ENCODE measurements at regions not wholly inside any gene's neighbourhood (a gene's known extent, or its start where the extent isn't known, plus 50 kb on each side); places are given as distances from the start of the nearest gene placed in this dataset.

DNA sequence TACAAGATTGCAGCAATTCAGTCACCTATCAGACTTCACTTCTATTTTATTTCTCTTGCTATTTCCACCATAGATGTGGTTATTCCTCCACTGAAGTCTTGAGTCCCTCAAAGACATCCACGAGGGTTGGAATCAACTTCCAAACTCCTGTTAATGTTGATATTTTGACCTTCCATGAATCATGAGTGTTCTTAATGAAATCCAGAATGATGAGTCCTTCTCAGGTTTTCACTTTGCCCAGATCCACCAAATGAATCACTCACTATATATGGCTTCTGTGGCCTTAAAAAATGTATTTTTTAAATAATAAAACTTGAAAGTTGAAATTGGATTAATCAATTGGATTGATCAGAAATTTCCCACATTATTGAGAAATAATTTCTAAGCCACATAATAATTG is 1821.0 kb downstream of the EFNA5 start:
- in situ Hi-C loops (cut with HindIII; ENCODE audit: low sequenced_read_pairs), result no loop called here
- H3K4me3 ChIP-seq (ENCODE audit: low read depth, low read length), result no peak overlapping the region
- no peak for DNase-seq (ENCODE audit: low read depth)
- TF ChIP-seq, protein P1, sequence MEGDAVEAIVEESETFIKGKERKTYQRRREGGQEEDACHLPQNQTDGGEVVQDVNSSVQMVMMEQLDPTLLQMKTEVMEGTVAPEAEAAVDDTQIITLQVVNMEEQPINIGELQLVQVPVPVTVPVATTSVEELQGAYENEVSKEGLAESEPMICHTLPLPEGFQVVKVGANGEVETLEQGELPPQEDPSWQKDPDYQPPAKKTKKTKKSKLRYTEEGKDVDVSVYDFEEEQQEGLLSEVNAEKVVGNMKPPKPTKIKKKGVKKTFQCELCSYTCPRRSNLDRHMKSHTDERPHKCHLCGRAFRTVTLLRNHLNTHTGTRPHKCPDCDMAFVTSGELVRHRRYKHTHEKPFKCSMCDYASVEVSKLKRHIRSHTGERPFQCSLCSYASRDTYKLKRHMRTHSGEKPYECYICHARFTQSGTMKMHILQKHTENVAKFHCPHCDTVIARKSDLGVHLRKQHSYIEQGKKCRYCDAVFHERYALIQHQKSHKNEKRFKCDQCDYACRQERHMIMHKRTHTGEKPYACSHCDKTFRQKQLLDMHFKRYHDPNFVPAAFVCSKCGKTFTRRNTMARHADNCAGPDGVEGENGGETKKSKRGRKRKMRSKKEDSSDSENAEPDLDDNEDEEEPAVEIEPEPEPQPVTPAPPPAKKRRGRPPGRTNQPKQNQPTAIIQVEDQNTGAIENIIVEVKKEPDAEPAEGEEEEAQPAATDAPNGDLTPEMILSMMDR (IDR thresholded peaks at IDR 0.05; ENCODE audit: low read depth, low read length, missing control alignments), result no peak

DNA sequence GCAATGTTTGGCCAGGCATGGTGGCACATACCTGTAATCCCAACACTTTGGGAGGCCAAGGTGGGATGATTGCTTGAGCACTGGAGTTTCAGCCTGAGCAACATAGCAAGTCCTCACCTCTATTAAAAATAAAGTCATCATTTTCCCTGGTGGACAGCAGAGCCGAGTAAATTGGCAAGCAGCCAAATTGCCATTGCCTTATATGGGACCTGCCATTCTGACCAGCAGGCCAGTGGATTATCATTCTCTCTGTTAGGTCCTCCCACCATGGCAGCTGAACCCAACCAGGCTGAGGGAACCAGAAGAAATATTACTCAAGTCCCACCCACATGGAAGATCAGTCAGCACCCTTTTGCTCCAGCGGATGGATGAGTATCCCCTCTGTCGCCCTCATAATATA is 1829.9 kb downstream of the EFNA5 start:
- TF ChIP-seq, protein P1 (IDR thresholded peaks at IDR 0.05; ENCODE audit: low read depth, low read length, missing control alignments), result no peak
- H3K4me3 ChIP-seq (ENCODE audit: low read depth, low read length), result no peak overlapping the region
- in situ Hi-C loops (cut with HindIII; ENCODE audit: low sequenced_read_pairs), result no loop called here
- no peak for DNase-seq (ENCODE audit: low read depth)

DNA sequence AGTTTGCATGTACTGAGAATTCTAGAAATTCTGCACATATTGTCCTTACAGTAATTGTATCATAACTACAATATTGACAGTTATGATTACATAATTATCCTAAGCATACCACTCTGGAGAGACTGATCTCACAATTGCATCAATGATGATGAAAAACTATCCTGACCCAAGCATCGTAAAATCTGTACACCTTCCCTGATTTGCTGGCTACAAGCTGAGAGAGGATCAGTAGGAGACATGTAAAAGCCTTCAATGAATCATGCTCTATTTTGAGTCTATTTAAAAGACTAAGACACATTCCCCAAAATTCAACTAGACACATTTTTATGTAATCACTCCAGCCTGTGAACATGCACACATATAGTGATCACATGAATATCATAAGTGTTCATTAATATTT is 1833.8 kb downstream of the EFNA5 start:
- TF ChIP-seq, protein P1 (IDR thresholded peaks at IDR 0.05; ENCODE audit: low read depth, low read length, missing control alignments), result no peak
- H3K4me3 ChIP-seq (ENCODE audit: low read depth, low read length), result no peak overlapping the region
- no peak for DNase-seq (ENCODE audit: low read depth)
- in situ Hi-C loops (cut with HindIII; ENCODE audit: low sequenced_read_pairs), result no loop called here

DNA sequence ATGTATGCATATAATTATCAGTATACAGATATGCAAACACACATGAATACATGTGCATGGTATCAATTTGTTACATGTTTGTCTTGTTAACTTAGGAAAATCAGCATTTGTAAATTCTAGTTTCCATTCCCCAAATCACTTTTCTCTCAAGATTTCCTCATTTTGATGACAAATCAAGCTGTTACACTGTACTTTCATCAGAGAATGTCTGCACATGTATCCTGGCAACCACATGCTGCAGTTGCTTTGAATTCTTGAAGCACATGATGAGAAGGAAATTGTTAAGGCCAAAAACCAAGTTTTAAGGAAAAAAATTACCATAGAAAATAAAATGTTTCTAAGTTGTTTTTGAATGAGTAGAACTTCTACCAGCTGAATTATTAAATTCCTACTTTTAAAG is 1834.5 kb downstream of the EFNA5 start:
- TF ChIP-seq, protein P1 (IDR thresholded peaks at IDR 0.05; ENCODE audit: low read depth, low read length, missing control alignments), result no peak
- in situ Hi-C loops (cut with HindIII; ENCODE audit: low sequenced_read_pairs), result no loop called here
- no peak overlapping the region for H3K4me3 ChIP-seq (ENCODE audit: low read depth, low read length)
- DNase-seq (ENCODE audit: low read depth), result no peak

DNA sequence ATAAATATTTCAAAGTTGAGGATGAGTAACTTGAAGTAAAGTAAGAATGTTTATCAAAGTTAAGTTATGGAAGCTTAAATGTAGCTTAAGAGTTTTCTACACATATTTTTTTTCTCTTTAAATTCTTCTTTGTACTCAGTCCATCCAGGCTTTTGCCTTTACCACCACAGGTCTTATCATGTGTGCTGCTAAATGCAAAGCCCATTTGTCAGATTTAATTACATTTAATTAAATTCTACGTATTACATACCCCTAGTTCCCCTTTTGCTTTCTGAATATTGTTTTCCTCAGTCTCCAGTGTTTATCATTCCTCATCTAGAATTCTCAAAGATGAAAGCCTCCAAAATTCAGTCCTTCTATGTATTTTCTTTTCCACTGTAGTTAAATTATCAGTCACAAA is 1841.9 kb downstream of the EFNA5 start:
- in situ Hi-C loops (cut with HindIII; ENCODE audit: low sequenced_read_pairs), result no loop called here

DNA sequence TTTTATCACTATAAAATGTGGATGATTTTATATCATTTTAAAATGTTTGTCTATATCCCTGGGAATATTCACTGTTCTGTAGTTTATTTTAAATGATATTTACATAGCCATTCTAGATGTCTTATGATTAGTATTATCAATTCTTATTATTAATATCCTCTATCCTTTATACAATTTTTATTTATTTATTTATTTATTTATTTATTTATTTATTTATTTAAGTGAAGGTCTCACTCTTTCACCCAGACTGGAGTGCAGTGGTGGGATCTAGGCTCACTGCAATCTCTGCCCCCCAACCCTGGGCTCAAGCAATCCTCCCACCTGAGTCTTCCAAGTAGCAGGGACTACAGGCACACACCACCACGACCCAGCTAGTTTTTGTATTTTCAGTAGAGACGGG is 1848.9 kb downstream of the EFNA5 start:
- in situ Hi-C loops (cut with HindIII; ENCODE audit: low sequenced_read_pairs), result no loop called here

More for the DNA sequence above, 1841.9 kb downstream of the EFNA5 start:
- H3K4me3 ChIP-seq (ENCODE audit: low read depth, low read length), result no peak overlapping the region
- TF ChIP-seq, protein P1 (IDR thresholded peaks at IDR 0.05; ENCODE audit: low read depth, low read length, missing control alignments), result no peak
- no peak for DNase-seq (ENCODE audit: low read depth)

More for the DNA sequence above, 1848.9 kb downstream of the EFNA5 start:
- H3K4me3 ChIP-seq (ENCODE audit: low read depth, low read length), result no peak overlapping the region
- TF ChIP-seq, protein P1 (IDR thresholded peaks at IDR 0.05; ENCODE audit: low read depth, low read length, missing control alignments), result no peak
- DNase-seq (ENCODE audit: low read depth), result no peak
